Left ventricle myocardium inferior (tissue), 1 donor: ENCODE measurements at regions not wholly inside any gene's neighbourhood (a gene's known extent, or its start where the extent isn't known, plus 50 kb on each side); places are given as distances from the start of the nearest gene placed in this dataset.

Experiments used
- DNase-seq: peaks from one replicate; pipeline ENCODE4 v3.0.0-alpha.2; 2020
- H3K27ac ChIP-seq: fragments of 200-600 bp; replicated peaks from 2 replicates; pipeline ENCODE4 v1.8.0; 2021
- H3K27me3 ChIP-seq: fragments of 200-600 bp; 2 replicates; pipeline ENCODE4 v1.8.0; 2021; ENCODE audit warnings: low read depth
- H3K36me3 ChIP-seq: fragments of 200-600 bp; 2 replicates; pipeline ENCODE4 v1.8.0; 2021
- H3K4me1 ChIP-seq: fragments of 200-600 bp; 2 replicates; pipeline ENCODE4 v1.8.0; 2021
- H3K4me3 ChIP-seq: fragments of 200-600 bp; 2 replicates; pipeline ENCODE4 v1.8.0; 2021; ENCODE audit warnings: mild to moderate bottlenecking, moderate library complexity
- H3K9me3 ChIP-seq: fragments of 200-600 bp; replicated peaks from 2 replicates; pipeline ENCODE4 v1.8.0; 2021
- intact Hi-C: fragments of 100-400 bp; cut with micrococcal nuclease; formaldehyde crosslinking; loops from one replicate; pipeline ENCODE4 v1.11.0; 2022
- TF ChIP-seq, protein P1 (sequence below): fragments of 200-600 bp; IDR thresholded peaks from 2 replicates; pipeline ENCODE4 v1.8.0; 2021; ENCODE audit warnings: antibody characterized with exemption, mild to moderate bottlenecking, borderline replicate concordance
- donor health status: DM: no; HTN: yes; CAD: no; lungs with severe emphysema.

DNA sequence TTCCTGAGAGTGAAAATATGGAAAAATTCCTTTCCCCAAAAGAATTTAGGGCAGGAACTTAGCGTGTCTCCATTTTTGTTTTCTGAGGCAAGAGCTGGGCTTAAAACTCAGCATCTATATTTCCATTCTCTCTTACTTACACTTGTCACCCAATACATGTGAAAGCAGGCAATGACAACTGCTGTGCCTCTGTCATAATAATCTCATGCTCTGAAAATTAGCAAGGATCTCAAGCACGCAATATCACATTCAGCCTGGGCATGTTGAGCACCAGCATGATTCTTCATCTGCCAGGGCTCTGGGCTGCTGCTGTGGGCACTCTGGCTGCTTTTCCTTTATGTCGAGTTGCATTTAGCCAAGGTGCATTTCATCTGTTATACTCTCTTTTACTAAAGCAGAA lies 255.5 kb downstream of the SNX10 start:
- Histone ChIP-seq H3K27me3 (peaks cover 68% of the 10 kb centered on the region), H3K36me3 (no peaks in the 10 kb centered on the region), H3K9me3 (peaks cover 12% of the 10 kb centered on the region), H3K4me3 (no peak overlapping the region), H3K4me1 (no peaks in the 10 kb centered on the region), H3K27ac (no peak overlapping the region)
- DNase-seq, result no peak
- TF ChIP-seq, protein P1, sequence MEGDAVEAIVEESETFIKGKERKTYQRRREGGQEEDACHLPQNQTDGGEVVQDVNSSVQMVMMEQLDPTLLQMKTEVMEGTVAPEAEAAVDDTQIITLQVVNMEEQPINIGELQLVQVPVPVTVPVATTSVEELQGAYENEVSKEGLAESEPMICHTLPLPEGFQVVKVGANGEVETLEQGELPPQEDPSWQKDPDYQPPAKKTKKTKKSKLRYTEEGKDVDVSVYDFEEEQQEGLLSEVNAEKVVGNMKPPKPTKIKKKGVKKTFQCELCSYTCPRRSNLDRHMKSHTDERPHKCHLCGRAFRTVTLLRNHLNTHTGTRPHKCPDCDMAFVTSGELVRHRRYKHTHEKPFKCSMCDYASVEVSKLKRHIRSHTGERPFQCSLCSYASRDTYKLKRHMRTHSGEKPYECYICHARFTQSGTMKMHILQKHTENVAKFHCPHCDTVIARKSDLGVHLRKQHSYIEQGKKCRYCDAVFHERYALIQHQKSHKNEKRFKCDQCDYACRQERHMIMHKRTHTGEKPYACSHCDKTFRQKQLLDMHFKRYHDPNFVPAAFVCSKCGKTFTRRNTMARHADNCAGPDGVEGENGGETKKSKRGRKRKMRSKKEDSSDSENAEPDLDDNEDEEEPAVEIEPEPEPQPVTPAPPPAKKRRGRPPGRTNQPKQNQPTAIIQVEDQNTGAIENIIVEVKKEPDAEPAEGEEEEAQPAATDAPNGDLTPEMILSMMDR, result no peak
- intact Hi-C loops, result no loop called here

DNA sequence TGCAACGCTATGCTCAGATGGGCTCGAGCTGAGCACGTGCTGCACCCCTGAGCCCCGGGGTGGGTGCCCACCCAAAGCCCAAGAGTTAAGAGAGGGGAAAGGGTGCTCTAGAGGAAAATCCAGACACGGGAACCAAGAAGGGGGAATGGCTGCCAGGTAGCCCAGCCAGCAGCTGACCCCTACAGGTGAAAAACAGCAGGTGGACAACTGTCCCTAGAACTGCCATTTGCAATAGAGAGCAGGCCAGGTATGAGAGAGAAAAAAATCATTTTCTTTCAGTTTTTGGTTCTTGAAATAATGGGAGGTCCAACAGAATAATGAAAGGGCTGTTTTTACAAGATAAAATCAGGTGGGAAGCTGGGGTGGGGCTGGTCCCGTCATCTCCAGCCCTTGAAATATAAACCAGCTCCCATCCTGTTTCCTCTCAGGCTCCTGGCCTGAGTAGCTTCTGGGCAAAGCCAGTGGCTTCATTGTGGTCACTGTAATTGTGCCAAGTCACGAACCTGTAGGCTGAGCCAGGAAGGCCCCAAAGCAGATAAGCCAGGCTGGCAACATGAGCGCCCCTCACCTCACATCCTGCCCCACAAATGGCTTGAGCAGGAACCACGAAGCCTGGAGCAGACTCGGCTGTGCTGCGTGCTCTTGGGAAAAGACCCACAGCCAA lies 257.8 kb downstream of the SNX10 start:
- Histone ChIP-seq H3K4me1 (no peaks in the 10 kb centered on the region), H3K27me3 (peaks cover 62% of the 10 kb centered on the region), H3K27ac (no peak overlapping the region), H3K4me3 (no peak overlapping the region), H3K9me3 (peaks cover 12% of the 10 kb centered on the region), H3K36me3 (no peaks in the 10 kb centered on the region)
- intact Hi-C loops, result no loop called here
- TF ChIP-seq, protein P1, result no peak
- no peak for DNase-seq

DNA sequence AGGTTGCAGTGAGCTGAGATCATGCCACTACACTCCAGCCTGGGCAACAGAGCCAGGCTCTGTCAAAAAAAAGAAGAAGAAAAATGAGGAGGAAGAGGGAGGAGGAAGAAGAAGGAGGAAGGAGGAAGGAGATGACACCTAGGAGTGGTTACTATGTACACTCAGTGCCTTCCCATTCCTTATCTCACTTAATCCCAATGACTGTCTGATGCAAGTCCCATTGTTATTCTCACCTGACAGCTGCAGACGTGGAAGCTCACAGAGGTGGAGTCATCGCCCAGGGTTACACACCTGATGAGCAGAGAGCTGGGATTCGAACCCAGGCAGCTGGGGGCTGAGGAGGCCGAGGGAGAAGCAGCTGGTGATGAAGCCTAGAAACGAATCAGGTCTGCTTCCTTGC lies 258.8 kb downstream of the SNX10 start:
- no peaks in the 10 kb centered on the region for H3K36me3 ChIP-seq
- DNase-seq, result no peak
- H3K27me3 ChIP-seq, result peaks cover 53% of the 10 kb centered on the region
- peaks cover 12% of the 10 kb centered on the region for H3K9me3 ChIP-seq
- H3K27ac ChIP-seq, result no peak overlapping the region
- no peak overlapping the region for H3K4me3 ChIP-seq
- no peaks in the 10 kb centered on the region for H3K4me1 ChIP-seq
- TF ChIP-seq, protein P1, result no peak
- intact Hi-C loops, result no loop called here

DNA sequence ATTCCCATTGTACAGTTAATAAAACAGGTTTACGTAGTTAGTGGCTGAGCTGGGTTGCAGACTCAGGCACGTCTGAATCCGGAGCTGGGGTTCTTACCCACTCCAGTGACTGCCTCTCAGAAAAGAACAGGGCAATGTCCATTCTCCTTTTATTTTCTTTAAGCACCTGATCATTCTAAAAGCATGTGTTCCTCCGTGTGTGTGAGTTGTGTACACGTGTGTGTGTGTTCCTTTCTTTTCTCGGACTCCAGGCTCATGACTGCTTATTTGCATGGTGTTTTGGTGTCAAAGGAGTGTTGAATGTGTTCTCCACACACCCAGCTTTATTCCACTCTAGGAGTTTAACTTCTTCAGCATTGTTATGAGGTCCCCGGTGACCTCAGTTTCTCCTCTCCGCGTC lies 260.1 kb downstream of the SNX10 start:
- TF ChIP-seq, protein P1, result no peak
- H3K36me3 ChIP-seq, result no peaks in the 10 kb centered on the region
- H3K4me3 ChIP-seq, result no peak overlapping the region
- H3K4me1 ChIP-seq, result no peaks in the 10 kb centered on the region
- H3K9me3 ChIP-seq, result peaks cover 12% of the 10 kb centered on the region
- DNase-seq, result no peak
- H3K27me3 ChIP-seq, result peaks cover 43% of the 10 kb centered on the region
- intact Hi-C loops, result no loop called here
- H3K27ac ChIP-seq, result no peak overlapping the region

DNA sequence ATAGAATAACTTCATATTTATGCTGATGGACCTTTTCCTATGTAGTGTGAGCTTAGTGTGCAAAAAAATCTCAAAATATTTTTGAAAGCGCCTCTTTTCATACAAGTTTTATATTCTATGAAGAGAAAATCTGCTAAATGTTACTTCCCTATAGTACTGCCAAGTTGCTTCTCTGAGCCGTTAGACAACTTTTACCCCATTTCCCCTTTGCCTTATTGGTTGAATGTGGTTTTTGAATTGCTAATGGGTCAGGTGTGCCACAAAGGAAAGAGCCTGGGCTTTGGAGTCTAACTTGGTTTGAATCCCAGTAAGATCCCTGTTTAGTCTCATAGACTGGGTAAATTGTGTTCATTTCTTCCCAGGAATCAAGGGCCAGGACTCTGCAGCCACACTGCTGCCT lies 261.5 kb downstream of the SNX10 start:
- intact Hi-C loops, result no loop called here
- TF ChIP-seq, protein P1, result no peak
- H3K4me1 ChIP-seq, result no peaks in the 10 kb centered on the region

More for the DNA sequence above, 261.5 kb downstream of the SNX10 start:
- H3K27me3 ChIP-seq, result peaks cover 46% of the 10 kb centered on the region
- H3K27ac ChIP-seq, result no peak overlapping the region
- H3K4me3 ChIP-seq, result no peak overlapping the region
- H3K9me3 ChIP-seq, result peaks cover 2% of the 10 kb centered on the region
- no peaks in the 10 kb centered on the region for H3K36me3 ChIP-seq
- DNase-seq, result no peak
